NCI-H187 treated with DMSO at 0.1 percent for 48 hours (cell line): ENCODE measurements at regions not wholly inside any gene's neighbourhood (a gene's known extent, or its start where the extent isn't known, plus 50 kb on each side); places are given as distances from the start of the nearest gene placed in this dataset.

Experiments
- DNase-seq: peaks from one replicate; lab custom pipeline; 2025; lab: John Stamatoyannopoulos, UW

DNA sequence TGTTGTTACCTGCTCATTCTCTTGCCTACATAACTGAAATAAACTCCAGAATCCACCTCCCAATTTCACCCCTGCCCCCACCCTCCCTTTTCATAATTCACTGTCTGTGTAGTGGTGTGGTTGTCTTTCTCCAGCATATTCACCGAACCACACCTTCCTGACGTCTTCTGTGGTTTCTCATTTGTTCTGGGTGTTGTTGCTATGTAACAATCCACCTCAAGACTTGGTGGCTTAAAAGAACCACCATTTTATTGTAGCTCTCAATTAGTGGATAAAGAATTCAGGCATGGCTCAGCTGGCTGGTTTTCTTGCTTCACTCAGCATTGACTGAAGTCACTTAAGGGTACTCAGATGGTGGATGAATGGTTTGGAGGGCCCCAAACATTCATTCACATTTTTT lies 229.8 kb downstream of the MAF start:
- no peak for DNase-seq

GRCh38 chr16:79369796-79370195 lies 230.7 kb downstream of the MAF start:
- DNase-seq, result no peak

DNA sequence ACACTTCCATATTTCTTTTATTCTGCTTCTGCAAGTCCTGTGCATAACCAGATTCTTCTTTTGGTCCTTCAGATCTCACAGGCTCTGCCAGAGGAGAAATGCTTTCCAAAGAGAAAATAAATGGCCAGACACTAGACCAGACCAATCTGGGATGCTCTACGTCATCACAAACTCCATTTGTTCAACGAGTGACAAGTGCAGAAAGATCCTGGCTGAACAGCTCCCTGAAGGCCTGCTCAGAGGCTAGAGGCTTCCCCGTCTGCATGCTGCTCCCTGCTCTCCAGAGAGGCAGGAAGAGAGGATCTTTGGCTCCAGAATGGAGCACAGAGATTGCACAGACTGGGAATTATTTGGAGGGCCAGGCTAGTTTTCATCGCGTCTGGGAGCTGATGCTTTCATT lies 232.7 kb downstream of the MAF start:
- no peak for DNase-seq

DNA sequence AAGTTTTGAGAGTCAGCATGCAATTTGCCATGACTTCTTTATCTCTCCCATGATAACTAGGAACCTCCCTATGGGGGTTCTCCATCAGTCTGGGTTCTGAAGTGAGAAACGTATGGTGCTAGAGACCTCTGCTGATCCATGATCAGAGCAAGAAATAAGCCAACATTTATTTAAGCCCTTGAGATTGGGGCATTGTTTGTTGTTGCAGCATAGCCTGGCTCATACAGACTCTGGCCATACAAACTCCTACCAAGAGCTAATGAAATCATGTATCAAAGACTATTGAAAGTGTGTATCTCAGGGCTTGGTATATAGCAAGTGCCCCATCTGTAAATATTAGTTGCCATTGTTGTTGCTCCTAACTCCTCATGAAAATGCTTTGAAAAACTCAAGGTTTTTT lies 233.9 kb downstream of the MAF start:
- DNase-seq, result no peak

GRCh38 chr16:79365702-79366101 lies 234.8 kb downstream of the MAF start:
- DNase-seq, result no peak

DNA sequence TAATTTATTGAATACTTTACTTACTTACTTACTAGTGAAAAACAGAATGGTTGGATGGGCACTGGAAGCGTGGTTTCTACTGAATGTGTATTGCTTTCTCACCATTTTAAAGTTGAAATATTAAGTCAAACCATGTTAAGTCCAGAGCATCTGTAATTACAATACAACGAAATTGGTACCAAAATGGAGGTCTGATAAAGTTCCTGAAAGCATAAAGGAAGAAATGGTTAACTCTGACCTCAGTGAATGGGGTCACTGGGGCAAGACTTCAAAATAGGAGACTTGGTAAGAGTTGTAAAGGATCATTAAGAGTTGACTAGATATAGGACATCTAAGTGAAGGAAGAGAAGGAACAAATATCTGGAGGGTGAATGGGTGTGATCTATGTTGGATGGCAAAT lies 237.1 kb downstream of the MAF start:
- no peak for DNase-seq

DNA sequence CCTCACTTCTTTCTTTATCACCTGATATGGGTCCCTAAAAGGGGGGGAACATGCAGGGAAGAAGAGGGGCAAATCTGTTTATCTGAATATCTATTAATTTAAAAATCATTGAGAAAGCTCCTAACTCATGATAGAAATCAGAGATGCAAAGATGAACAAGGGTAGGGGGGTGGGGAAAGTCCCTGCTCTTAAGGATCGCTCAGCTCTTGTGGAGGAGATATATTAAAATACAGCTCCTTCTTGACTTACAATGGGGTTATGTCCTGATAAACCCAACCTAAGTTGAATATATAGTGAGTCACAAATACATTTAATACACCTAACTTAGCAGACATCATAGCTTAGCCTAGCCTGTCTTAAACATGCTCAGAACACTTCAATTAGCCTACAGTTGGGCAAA lies 237.5 kb downstream of the MAF start:
- no peak for DNase-seq

- DNase-seq, result no peak
These were observed 238.1 kb downstream of the MAF start for GRCh38 chr16:79362300-79362970.

DNA sequence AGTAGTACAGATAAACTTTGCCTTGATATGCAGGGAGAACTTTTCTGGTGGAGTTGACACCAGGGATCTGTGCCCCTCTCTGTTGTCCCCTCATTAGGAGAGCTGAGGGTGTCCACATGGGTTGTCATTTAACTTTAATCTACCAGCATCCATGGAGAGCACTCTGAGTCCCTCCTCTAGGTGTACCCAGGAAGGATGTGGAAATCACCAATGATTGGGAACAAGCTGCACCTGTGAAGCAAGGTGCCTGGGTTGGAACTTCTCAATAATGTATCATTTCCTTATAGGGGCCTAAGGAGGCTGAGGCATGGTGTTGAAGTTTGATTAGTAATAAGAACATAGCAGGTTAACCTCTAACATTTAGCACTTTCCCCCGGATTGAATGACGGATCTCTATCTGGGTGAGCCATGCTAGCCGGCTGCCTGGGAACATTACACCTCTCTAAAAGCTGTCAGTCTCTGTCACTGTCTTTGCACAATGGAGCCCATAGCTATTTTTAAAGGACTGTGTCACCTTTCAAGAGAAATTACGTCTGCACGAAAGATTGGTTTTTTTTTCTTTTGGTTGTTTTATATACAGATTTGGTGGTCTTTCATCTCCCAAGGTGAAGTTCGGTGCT lies 239.3 kb downstream of the MAF start:
- no peak for DNase-seq

DNA sequence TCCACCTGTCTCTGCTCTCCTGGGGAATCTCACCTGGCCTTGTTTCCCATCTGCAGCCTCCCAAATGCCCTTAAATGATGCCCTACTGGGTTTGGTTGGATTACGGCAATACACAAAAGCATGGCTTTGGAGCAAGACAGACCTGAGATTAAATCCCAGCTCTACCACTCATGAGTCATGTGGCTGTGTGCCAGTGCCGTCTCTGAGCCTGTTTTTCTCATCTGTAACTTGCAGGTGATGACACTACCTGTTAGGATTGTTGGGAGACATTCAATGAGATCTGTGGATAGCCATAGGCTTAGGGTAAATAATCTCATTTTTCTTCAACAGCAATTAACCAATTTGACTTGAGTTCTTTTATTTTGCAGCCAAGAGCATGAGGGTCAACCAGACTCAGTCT lies 240.3 kb downstream of the MAF start:
- DNase-seq, result no peak

GRCh38 chr16:79359082-79359481 lies 241.5 kb downstream of the MAF start:
- no peak for DNase-seq

- no peak for DNase-seq
These were observed 242.3 kb downstream of the MAF start for GRCh38 chr16:79358188-79358587.

- DNase-seq, result no peak
These were observed 244.8 kb downstream of the MAF start for GRCh38 chr16:79355600-79356358.

GRCh38 chr16:79351927-79352326 lies 248.6 kb downstream of the MAF start:
- no peak for DNase-seq

GRCh38 chr16:79349803-79350202 lies 250.7 kb downstream of the MAF start:
- no peak for DNase-seq

GRCh38 chr16:79348521-79349306 lies 251.8 kb downstream of the MAF start:
- DNase-seq, result no peak

GRCh38 chr16:79347277-79347676 lies 253.3 kb downstream of the MAF start:
- DNase-seq, result no peak

GRCh38 chr16:79339863-79340262 lies 260.7 kb downstream of the MAF start:
- DNase-seq, result no peak

DNA sequence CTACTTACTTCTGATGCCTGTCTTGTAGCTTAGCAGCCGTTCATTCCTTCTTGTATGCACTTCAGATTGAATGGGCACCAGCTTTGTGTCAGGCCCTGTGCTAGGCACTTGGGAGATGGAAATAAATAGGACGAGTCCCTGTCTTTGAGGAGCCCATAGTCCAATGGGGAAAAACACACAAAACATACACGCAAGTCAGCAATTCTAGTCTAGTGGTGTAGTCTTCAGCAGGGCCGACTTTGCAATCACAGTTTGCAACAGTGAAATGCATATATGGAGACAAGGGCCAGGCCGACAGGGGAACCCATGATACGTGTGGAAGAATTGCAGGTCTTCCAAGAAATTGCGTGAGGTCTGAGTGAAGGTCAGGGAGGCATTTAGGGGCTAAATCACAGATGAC lies 262.6 kb downstream of the MAF start:
- no peak for DNase-seq

- DNase-seq, result no peak
These were observed 263.9 kb downstream of the MAF start for GRCh38 chr16:79336437-79337229.

GRCh38 chr16:79334127-79334526 lies 266.4 kb downstream of the MAF start:
- DNase-seq, result no peak

GRCh38 chr16:79331066-79331465 lies 269.5 kb downstream of the MAF start:
- no peak for DNase-seq
